Activated T-helper 2 cell treated with anti-CD3 and anti-CD28 coated beads, Interferon-gamma antibody, Interleukin-2, Interleukin-4, amounts not matched to agents 10 μg/mL and 5 μg/mL and 100 μg/mL, durations not matched to agents 14 hours and 24 hours and 36 hours (primary cell): ENCODE measurements at regions not wholly inside any gene's neighbourhood (a gene's known extent, or its start where the extent isn't known, plus 50 kb on each side); places are given as distances from the start of the nearest gene placed in this dataset.
"Not testable (repeated sequence)": the region's sequence is repeated elsewhere in the genome, so short reads cannot be mapped to it uniquely, and the experiment has no call there.

Experiments used
- DNase-seq: peaks from one replicate; pipeline ENCODE4 v3.0.0; 2021; ENCODE audit warnings: low spot score
- H3K27ac Mint-ChIP-seq: one replicate; pipeline ENCODE4 v1.8.0; 2021; ENCODE audit warnings: mixed read lengths
- H3K27me3 Mint-ChIP-seq: one replicate; pipeline ENCODE4 v1.8.0; 2021; ENCODE audit warnings: low read depth, mixed read lengths
- H3K36me3 Mint-ChIP-seq: one replicate; pipeline ENCODE4 v1.8.0; 2021; ENCODE audit warnings: low read depth, mixed read lengths
- H3K4me1 Mint-ChIP-seq: one replicate; pipeline ENCODE4 v1.8.0; 2021; ENCODE audit warnings: low read depth, mixed read lengths
- H3K4me3 Mint-ChIP-seq: one replicate; pipeline ENCODE4 v1.8.0; 2021; ENCODE audit warnings: low read depth, mild to moderate bottlenecking, moderate library complexity, mixed read lengths
- H3K9me3 Mint-ChIP-seq: one replicate; pipeline ENCODE4 v1.8.0; 2021; ENCODE audit warnings: mixed read lengths
- intact Hi-C: fragments of 100-400 bp; cut with micrococcal nuclease; formaldehyde crosslinking; loops from one replicate; pipeline ENCODE4 v1.15.1; 2023

DNA sequence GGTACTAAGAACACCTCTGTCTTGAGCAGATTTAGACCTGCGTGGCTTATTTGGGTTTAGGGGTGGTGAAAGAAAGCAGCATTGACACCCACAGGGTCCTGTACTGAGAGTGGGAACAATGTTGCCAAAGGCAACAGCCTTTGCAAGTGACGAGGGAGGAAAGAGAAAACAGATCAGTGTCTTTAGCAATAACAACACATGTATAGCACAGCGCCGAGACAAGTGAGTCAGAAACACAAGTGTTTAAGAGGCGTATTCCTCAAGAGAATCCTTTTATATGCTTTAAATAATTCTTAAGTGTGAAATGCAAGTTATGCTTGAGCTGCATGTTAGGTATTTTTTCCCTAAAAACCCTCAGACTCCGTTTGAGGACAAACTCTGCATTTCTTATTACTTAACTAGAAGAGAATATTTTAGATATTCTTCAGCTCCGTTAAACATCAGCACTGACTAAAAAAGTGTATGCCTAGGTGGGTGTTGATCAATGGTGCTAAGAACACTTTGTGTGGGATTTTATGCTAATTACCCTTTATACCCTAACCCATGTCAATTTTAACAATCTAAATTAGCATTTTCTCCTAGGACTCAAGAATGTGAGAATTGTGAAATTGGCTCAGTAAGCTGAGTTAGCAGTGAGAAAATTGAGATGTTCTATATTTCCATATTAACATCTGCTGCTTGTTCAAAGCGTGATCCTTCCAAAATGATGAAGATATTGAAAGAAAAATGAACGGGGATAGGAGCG lies 1095.4 kb upstream of the CELF2 start:
- Mint-ChIP-seq H3K4me3 (no peak overlapping the region), H3K9me3 (no peaks in the 10 kb centered on the region), H3K27me3 (no peaks in the 10 kb centered on the region), H3K4me1 (no peaks in the 10 kb centered on the region), H3K27ac (no peak overlapping the region), H3K36me3 (no peaks in the 10 kb centered on the region)
- intact Hi-C loops = no loop called here
- DNase-seq = no peak

DNA sequence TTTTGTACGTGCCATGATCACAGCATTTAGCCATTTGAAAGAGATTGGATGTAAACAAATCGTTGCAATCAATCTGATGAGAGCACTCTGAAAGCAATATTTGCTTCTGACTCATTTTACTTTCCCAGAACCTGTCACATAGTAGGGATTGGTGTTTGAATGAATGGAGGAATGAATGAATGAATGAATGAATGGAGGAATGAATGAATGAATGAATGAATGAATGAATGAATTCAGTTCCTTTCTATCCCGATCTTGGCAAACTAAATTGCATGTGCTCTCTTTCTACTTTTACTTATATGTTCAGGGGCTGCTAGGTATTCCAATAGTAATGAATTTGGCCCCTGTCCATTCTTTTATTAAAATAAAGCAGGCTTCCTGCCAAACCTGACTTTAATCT lies 1091.7 kb upstream of the CELF2 start:
- Mint-ChIP-seq H3K27ac (no peak overlapping the region), H3K4me3 (no peak overlapping the region), H3K4me1 (no peaks in the 10 kb centered on the region), H3K9me3 (no peaks in the 10 kb centered on the region), H3K27me3 (no peaks in the 10 kb centered on the region), H3K36me3 (no peaks in the 10 kb centered on the region)
- intact Hi-C loops = no loop called here
- DNase-seq = no peak

DNA sequence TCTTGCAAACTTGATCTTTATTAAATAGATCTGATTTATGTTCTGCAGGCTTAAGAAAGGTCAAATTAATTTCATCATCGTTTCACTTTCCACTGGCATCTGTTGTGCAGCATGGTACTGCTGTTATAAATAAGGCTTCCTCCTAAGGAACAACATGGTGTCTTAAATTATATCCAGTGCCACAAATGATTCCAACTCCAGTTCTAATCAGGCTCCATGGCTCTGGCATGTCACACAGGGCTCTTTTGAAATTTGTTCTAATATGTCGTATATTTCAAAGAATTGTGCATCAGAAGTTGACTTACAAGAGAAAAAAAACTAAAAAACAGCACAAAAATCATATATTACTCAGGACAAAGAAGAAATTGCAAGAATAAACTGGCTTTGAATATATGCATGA lies 1090.8 kb upstream of the CELF2 start:
- intact Hi-C loops = no loop called here
- Mint-ChIP-seq H3K9me3 (no peaks in the 10 kb centered on the region), H3K4me3 (no peak overlapping the region), H3K36me3 (no peaks in the 10 kb centered on the region), H3K4me1 (no peaks in the 10 kb centered on the region), H3K27me3 (no peaks in the 10 kb centered on the region), H3K27ac (no peak overlapping the region)
- no peak for DNase-seq

DNA sequence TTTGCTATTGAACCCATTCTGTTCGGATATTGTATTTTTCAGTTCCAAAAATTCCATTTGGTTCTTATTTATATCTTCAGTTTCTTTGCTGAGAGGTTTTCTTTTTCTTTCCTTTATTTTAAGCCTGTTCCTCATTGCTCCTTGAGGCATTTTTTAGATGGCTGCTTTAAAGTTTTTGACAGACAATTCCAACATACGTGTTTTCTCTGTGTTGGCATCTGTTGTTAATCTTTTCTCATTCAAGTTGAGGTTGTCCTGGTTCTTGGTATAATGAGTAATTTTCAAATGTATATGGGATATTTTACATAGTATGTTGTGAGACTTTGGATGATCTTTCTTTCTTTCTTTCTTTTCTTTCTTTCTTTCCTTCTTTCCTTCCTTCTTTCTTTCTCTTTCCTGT lies 1078.0 kb upstream of the CELF2 start:
- H3K9me3 Mint-ChIP-seq = no peaks in the 10 kb centered on the region
- H3K27me3 Mint-ChIP-seq = no peaks in the 10 kb centered on the region
- H3K4me3 Mint-ChIP-seq = no peak overlapping the region
- intact Hi-C loops = no loop called here
- H3K27ac Mint-ChIP-seq = no peak overlapping the region
- H3K36me3 Mint-ChIP-seq = no peaks in the 10 kb centered on the region
- no peaks in the 10 kb centered on the region for H3K4me1 Mint-ChIP-seq
- no peak for DNase-seq

DNA sequence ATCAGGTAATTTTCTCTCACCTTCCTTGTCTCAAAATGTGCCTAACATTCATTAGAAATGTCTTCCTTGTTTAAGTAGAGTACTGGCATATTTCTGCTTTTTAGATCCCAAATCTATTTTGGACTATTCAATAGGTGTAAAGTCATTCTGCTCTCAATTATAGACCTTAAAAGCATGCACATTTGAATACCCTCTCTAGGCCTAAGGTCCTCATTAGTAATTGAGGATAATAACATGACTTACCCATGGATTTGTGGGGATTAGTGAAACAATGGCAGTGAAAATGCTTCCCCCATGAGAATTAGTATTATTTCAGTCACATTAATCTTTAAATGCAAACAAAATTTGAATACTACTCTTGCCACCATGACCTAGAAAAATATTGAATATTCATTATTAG lies 1073.0 kb upstream of the CELF2 start:
- H3K4me1 Mint-ChIP-seq = no peaks in the 10 kb centered on the region
- intact Hi-C loops = no loop called here
- DNase-seq = no peak
- no peak overlapping the region for H3K27ac Mint-ChIP-seq
- no peak overlapping the region for H3K4me3 Mint-ChIP-seq
- H3K27me3 Mint-ChIP-seq = no peaks in the 10 kb centered on the region
- H3K36me3 Mint-ChIP-seq = no peaks in the 10 kb centered on the region
- peaks cover 5% of the 10 kb centered on the region for H3K9me3 Mint-ChIP-seq

DNA sequence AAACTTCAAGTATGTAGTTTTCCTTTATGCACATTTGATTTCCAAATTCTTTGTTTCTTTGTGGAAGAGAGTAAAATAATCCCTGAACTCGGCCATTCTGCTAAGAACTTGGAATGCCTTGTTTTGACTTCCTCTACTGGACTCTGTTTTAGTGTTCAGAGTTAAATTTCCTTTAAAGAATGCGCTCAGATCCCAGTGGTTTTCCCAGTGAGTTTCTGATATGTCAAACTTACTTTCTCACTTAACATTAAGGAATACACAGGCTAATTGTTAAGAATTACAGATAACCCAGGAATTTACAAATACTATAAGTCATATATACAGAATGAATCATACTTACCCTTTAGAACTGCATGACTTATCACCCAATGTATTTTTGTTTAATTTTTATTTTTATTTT lies 1067.6 kb upstream of the CELF2 start:
- peaks cover 5% of the 10 kb centered on the region for H3K9me3 Mint-ChIP-seq
- H3K4me1 Mint-ChIP-seq = no peaks in the 10 kb centered on the region
- H3K36me3 Mint-ChIP-seq = no peaks in the 10 kb centered on the region
- H3K27me3 Mint-ChIP-seq = no peaks in the 10 kb centered on the region
- intact Hi-C loops = no loop called here
- no peak overlapping the region for H3K27ac Mint-ChIP-seq
- H3K4me3 Mint-ChIP-seq = no peak overlapping the region
- DNase-seq = no peak

DNA sequence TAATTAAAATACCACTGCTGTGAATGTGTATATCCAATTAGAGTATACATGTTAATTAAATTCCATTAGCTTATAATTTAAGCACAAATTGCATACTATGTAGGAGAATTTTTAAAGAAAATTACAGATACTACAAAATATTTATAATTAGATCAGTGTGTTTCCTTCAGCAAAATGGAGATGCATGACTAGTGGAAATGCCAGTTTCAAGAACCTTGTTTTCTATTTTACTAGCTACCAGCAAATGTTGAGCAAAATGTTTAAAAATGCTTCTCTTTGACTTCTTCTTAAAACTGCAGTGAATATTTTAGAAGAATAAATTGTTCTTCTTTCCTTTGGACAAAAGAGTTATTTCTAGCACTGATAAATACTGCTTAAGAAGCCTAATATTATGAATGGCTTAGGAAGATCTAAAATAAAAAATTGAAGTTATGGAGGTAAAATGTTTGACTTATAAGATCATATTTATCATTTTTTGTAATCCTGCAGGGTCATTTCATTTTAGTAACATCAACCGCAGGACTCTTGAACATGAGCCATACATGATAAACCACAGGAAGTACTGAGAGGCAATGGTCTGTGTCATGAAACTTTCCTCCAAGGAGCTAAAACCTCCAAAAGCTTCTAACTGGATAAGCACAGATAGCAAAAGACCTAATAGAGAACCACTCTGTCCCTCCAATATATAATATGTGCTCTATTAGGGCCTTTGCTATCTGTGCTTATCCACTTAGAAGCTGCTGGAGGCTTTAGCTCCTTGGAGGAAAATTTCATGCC lies 1066.0 kb upstream of the CELF2 start:
- H3K27ac Mint-ChIP-seq = no peak overlapping the region
- no peak overlapping the region for H3K4me3 Mint-ChIP-seq
- H3K36me3 Mint-ChIP-seq = no peaks in the 10 kb centered on the region
- peaks cover 2% of the 10 kb centered on the region for H3K9me3 Mint-ChIP-seq
- intact Hi-C loops = no loop called here
- DNase-seq = no peak
- no peaks in the 10 kb centered on the region for H3K27me3 Mint-ChIP-seq
- no peaks in the 10 kb centered on the region for H3K4me1 Mint-ChIP-seq

DNA sequence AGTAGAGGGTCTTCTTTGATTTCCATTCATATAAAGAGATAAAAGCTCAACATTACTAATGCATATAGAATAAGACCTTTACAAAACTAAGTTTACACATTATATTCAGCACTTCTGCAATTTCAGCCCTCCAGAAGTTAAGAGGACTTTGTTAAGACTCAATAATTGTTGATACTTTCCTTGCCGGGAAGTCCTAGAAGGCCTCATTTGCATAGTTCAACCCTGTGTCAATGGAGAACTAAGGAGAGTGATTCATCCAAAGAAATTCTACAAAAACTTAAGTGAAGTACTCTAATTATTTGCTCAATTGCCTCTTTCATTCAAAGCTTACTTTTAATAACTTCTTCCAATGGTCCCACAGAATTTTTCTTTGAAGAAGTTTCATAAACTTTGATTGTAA lies 1060.3 kb upstream of the CELF2 start:
- H3K4me1 Mint-ChIP-seq = no peaks in the 10 kb centered on the region
- intact Hi-C loops = no loop called here

DNA sequence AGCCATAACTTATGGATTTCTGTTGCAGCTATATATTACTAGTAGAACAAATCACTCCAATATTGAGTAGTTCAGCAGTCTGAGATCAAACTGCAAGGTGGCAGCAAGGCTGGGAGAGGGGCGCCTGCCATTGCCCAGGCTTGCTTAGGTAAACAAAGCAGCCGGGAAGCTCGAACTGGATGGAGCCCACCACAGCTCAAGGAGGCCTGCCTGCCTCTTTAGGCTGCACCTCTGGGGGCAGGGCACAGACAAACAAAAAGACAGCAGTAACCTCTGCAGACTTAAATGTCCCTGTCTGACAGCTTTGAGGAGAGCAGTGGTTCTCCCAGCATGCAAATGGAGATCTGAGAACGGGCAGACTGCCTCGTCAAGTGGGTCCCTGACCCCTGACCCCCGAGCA lies 1059.8 kb upstream of the CELF2 start:
- H3K9me3 Mint-ChIP-seq, DNase-seq, H3K27me3 Mint-ChIP-seq, H3K36me3 Mint-ChIP-seq, H3K4me3 Mint-ChIP-seq, H3K27ac Mint-ChIP-seq, H3K4me1 Mint-ChIP-seq, intact Hi-C loops: not testable (repeated sequence)

More for the DNA sequence above, 1060.3 kb upstream of the CELF2 start:
- no peak overlapping the region for H3K4me3 Mint-ChIP-seq
- DNase-seq = no peak
- H3K9me3 Mint-ChIP-seq = peaks cover 4% of the 10 kb centered on the region
- H3K27ac Mint-ChIP-seq = no peak overlapping the region
- no peaks in the 10 kb centered on the region for H3K36me3 Mint-ChIP-seq
- H3K27me3 Mint-ChIP-seq = no peaks in the 10 kb centered on the region

DNA sequence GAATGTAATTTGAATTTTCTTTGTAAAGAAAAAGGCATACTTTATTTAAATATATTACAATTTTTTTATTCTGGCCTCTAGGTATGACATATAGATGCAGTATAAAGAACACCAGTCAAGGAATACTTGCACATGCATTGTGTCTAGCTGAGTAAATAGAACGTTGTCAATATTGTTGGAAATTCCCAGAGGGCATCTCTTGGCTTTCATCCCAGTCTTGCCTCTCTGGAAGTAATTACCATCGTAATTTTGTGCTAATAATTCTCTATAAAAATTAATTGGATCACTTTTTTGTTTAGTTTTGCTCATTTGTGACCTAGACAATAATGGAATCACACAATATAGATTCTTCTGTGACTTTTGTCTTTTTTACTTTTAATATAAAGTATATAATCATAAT lies 1052.3 kb upstream of the CELF2 start:
- Mint-ChIP-seq H3K4me1 (no peaks in the 10 kb centered on the region), H3K27ac (no peak overlapping the region), H3K4me3 (no peak overlapping the region), H3K27me3 (no peaks in the 10 kb centered on the region), H3K9me3 (no peaks in the 10 kb centered on the region), H3K36me3 (no peaks in the 10 kb centered on the region)
- intact Hi-C loops = no loop called here
- no peak for DNase-seq

DNA sequence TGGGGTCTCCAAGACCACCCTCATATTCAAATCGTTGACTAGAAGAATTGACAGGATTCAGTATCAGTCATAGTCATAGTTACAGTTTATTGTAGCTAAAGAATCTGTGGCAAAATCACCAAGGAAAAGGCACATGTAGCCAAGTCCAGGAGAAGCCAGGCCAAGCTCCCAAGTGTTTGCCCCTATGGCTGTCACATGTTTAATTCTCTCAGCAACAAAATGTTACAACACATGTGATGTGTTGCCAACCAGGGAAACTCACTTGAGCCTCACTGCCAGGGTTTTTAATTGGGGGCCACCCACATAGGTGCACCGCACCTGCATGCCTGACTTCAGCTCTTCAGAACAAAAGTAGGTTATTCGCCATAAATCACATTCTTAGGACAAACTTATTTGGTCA lies 1030.9 kb upstream of the CELF2 start:
- DNase-seq = no peak
- Mint-ChIP-seq H3K4me3 (no peak overlapping the region), H3K9me3 (peaks cover 13% of the 10 kb centered on the region), H3K36me3 (no peaks in the 10 kb centered on the region), H3K4me1 (no peaks in the 10 kb centered on the region), H3K27me3 (no peaks in the 10 kb centered on the region), H3K27ac (no peak overlapping the region)
- intact Hi-C loops = no loop called here

DNA sequence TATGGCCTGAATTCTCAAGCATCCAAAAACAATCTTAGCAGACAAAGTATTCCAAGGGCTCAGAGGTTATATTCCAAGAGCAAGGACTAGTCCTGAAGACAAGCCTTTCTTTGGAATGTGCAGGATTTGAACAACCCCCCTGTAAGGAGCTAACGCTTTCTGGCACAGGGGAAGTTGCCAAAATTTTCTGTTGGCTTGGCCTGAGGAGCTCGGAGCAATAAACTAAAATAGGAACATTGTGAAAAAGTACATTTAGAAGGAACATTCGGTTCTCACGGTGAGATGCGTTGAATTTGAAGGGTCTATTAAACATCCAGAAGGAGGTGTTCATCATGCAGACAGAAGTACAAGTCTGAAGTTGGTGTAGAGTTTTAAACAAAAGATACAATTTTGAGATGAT lies 1030.5 kb upstream of the CELF2 start:
- intact Hi-C loops = no loop called here
- no peaks in the 10 kb centered on the region for H3K36me3 Mint-ChIP-seq
- H3K4me1 Mint-ChIP-seq = no peaks in the 10 kb centered on the region

DNA sequence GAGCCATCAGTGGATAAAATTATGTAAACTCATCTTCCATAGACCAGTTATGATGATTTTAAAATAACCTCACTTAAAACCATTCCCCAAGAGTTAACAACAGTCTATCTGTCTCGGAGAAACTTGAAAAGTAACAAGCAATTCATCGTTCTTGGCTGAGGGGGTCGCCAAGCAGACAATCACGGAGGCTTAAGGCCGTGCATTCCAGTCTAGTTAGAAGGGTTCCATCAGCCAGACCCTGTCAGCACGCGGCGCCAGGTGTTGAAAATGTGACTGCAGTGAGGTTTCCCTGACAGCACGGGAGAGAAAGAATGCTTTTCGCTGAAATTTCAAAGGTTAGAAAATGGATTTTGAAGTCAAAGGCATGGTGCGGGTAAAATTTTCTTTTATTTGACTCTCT lies 1025.0 kb upstream of the CELF2 start:
- H3K27me3 Mint-ChIP-seq = no peaks in the 10 kb centered on the region
- H3K27ac Mint-ChIP-seq = no peak overlapping the region
- H3K4me3 Mint-ChIP-seq = no peak overlapping the region
- intact Hi-C loops = no loop called here
- no peaks in the 10 kb centered on the region for H3K36me3 Mint-ChIP-seq
- H3K4me1 Mint-ChIP-seq = no peaks in the 10 kb centered on the region
- no peak for DNase-seq
- no peaks in the 10 kb centered on the region for H3K9me3 Mint-ChIP-seq

More for the DNA sequence above, 1030.5 kb upstream of the CELF2 start:
- peaks cover 13% of the 10 kb centered on the region for H3K9me3 Mint-ChIP-seq
- no peak overlapping the region for H3K27ac Mint-ChIP-seq
- H3K4me3 Mint-ChIP-seq = no peak overlapping the region
- H3K27me3 Mint-ChIP-seq = no peaks in the 10 kb centered on the region
- DNase-seq = no peak
